CD4-positive, alpha-beta T cell treated with Interleukin-15 for 4 hours (primary cell): ENCODE measurements at regions not wholly inside any gene's neighbourhood (a gene's known extent, or its start where the extent isn't known, plus 50 kb on each side); places are given as distances from the start of the nearest gene placed in this dataset.
"Not testable (repeated sequence)": the region's sequence is repeated elsewhere in the genome, so short reads cannot be mapped to it uniquely, and the experiment has no call there.

ENCODE experiments used
- DNase-seq: peaks from one replicate; pipeline ENCODE4 v3.0.0-alpha.2; 2020; ENCODE audit warnings: low spot score

GRCh38 chr2:67872481-67872880 lies 190.3 kb downstream of the C1D start:
- DNase-seq: no peak

GRCh38 chr2:67873916-67874315 lies 188.9 kb downstream of the C1D start:
- no peak for DNase-seq

GRCh38 chr2:67876176-67876575 lies 186.6 kb downstream of the C1D start:
- no peak for DNase-seq

- no peak for DNase-seq
Observed at GRCh38 chr2:67877301-67877700, 185.5 kb downstream of the C1D start.

GRCh38 chr2:67878743-67879142 lies 184.1 kb downstream of the C1D start:
- no peak for DNase-seq

GRCh38 chr2:67879586-67880290 lies 183.1 kb downstream of the C1D start:
- no peak for DNase-seq

GRCh38 chr2:67880291-67880761 lies 182.5 kb downstream of the C1D start:
- DNase-seq: no peak

GRCh38 chr2:67881816-67882215 lies 181.0 kb downstream of the C1D start:
- DNase-seq: no peak

- no peak for DNase-seq
Observed at GRCh38 chr2:67883316-67884087, 179.3 kb downstream of the C1D start.

- no peak for DNase-seq
Observed at GRCh38 chr2:67888351-67889005, 174.3 kb downstream of the C1D start.

- DNase-seq: no peak
Observed at GRCh38 chr2:67889056-67889455, 173.7 kb downstream of the C1D start.

GRCh38 chr2:67891642-67892041 lies 171.2 kb downstream of the C1D start:
- DNase-seq: no peak

GRCh38 chr2:67892339-67892846 lies 170.4 kb downstream of the C1D start:
- no peak for DNase-seq

- no peak for DNase-seq
Observed at GRCh38 chr2:67895227-67895941, 167.4 kb downstream of the C1D start.

- no peak for DNase-seq
Observed at GRCh38 chr2:67896076-67896475, 166.7 kb downstream of the C1D start.

GRCh38 chr2:67896476-67896875 lies 166.3 kb downstream of the C1D start:
- DNase-seq: no peak

GRCh38 chr2:67898595-67898994 lies 164.2 kb downstream of the C1D start:
- DNase-seq: no peak

GRCh38 chr2:67899187-67899586 lies 163.6 kb downstream of the C1D start:
- no peak for DNase-seq

GRCh38 chr2:67900826-67901225 lies 162.0 kb downstream of the C1D start:
- no peak for DNase-seq

- DNase-seq: no peak
Observed at GRCh38 chr2:67904566-67904965, 158.2 kb downstream of the C1D start.

GRCh38 chr2:67904966-67905365 lies 157.8 kb downstream of the C1D start:
- no peak for DNase-seq

GRCh38 chr2:67906547-67906946 lies 156.3 kb downstream of the C1D start:
- DNase-seq: not testable (repeated sequence)
